ENCODE measurements at regions not wholly inside any gene's neighbourhood (a gene's known extent, or its start where the extent isn't known, plus 50 kb on each side); places are given as distances from the start of the nearest gene placed in this dataset.

DNA sequence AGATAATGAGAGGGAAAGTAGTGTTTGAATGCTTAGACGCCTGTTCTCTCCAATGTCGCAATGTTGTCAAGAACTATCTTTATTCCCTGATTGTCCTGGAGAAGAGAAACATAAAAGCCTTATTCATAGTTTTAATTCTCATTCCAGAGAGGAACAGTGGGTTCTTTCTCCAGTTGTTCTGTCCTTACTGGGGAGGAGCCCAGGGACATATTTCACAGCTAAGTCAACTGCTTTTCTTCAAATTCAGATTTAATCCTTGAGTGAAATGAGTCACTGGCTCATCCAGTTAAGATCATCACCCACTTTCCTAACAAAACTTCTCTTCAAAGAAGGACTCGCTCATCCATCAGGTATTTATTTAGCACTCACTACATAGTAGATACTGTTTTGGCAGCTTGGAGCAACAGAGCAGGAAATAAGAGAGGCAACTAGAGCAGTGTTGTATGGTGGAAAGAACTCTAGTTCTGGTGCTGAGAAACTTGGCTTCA lies 365.7 kb upstream of the USP24 start:
- in situ Hi-C loops (cut with HindIII; ENCODE audit: low sequenced_read_pairs): no loop called here

DNA sequence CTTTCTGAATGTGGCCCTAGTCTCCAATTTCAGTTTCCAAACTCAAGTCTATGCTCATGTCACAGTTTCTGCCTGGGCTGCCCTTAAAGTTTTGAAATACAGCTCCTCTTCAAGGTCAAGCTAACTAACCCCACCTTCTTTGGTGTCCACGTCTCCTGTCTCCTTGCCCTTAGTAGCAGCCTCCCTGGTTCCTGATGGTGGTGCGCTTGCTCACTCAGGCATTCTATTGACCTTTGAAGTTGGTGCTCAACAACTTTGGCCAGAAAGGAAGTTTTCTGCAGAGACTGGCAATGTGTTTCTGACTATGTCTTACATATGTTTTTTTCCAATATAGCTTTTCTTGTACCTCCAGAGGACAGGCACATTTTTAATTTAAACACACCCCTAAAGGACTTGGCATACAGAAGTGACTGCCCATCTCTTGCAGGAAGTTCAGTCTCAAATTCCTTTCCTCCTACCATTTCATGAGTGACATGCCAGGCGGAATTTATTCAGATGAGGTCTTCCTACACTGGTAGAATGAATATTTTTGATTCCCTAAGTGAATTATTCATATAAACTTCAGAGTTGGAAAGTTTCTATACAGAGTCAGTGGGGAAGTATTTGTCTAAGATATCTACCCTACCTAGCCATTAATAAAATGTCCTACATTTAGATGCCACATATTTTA lies 364.3 kb upstream of the USP24 start:
- in situ Hi-C loops (cut with HindIII; ENCODE audit: low sequenced_read_pairs): no loop called here

GRCh38 chr1:55578646-55579045 lies 363.5 kb upstream of the USP24 start:
- in situ Hi-C loops (cut with HindIII; ENCODE audit: low sequenced_read_pairs): no loop called here

- in situ Hi-C loops (cut with HindIII; ENCODE audit: low sequenced_read_pairs): no loop called here
Measured at GRCh38 chr1:55575571-55576279, 360.6 kb upstream of the USP24 start.

DNA sequence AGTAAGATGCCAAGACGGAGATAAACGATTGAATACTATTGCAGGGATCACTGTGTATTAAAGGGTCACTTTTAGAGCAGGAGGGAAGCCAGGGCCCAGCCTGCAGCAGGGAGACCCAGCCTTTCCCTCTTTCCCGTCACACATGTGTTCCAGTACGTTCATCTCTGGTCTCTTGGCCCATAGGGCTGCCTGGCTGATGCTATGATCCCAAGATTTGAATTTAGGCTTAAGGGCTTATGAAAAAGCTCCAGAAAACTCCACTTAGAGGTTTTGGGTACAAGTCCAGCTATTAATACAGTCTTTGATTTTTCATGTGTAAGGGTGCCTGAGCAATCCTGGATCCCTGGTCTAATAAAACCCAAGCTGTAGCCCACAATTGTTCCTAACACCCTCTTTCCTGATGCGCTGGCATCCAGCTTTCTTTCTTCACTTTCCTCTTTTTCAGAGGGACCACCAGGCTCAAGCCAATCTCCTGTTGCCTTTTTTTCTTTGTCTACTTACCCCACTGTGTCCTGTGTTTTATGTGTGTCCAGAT lies 359.6 kb upstream of the USP24 start:
- in situ Hi-C loops (cut with HindIII; ENCODE audit: low sequenced_read_pairs): no loop called here

- in situ Hi-C loops (cut with HindIII; ENCODE audit: low sequenced_read_pairs): no loop called here
Measured at GRCh38 chr1:55572878-55573734, 357.9 kb upstream of the USP24 start.

DNA sequence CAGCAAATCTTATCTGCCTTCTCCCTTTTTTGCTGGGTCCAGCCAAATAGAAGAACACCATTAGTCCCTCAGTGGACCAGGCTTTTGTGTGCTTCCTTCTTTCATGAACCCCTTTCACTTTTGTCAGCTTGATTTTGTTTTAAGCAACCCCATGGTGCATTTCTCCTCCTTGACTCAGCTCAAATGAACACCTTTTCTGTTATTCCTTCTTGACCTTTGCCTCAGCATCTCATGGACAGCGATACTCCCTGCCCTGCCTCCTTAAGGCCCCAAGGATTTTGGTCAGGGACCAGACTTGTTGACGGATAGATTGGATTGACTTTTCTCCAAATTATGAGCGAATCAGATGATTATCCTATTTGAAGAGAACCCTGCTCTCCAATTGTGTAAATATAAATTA lies 356.6 kb upstream of the USP24 start:
- in situ Hi-C loops (cut with HindIII; ENCODE audit: low sequenced_read_pairs): no loop called here

DNA sequence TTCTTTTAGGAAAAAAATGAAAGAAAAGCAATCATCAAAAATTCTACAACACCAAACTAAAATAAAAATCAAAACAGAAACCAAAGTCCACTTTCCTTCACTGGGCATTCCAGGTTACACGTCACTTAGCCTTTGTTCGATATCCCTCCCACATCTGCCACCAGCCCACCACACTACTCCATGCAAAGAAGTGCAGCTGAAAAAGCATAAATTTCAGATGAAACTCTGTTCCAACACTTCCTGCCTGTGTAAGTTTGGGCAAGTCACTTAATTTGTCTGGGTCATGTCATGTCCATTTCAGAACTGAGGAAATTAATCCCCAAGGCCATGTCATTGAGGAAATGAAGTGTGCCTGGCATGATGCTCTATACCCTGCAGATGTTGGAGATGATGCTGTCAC lies 354.3 kb upstream of the USP24 start:
- in situ Hi-C loops (cut with HindIII; ENCODE audit: low sequenced_read_pairs): no loop called here

DNA sequence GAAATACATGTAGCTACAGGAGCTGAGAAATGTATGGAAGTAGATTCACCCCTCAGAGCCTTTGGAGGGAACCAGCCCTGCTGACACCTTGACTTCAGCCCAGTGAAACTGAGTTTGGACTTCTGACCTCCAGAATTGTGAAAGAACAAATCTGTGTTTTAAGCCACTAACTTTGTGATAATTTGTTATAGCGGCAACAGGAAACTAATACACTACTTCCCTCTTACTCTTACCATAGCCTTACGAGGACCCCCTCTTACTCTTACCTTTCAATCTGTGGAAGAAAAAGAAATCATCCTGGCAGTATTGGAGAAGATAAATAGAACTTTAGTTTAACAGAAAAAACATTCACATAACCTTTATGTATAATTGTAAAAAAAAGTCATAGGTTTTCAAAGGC lies 353.6 kb upstream of the USP24 start:
- in situ Hi-C loops (cut with HindIII; ENCODE audit: low sequenced_read_pairs): no loop called here

- in situ Hi-C loops (cut with HindIII; ENCODE audit: low sequenced_read_pairs): no loop called here
Measured at GRCh38 chr1:55560266-55560665, 345.1 kb upstream of the USP24 start.

- in situ Hi-C loops (cut with HindIII; ENCODE audit: low sequenced_read_pairs): no loop called here
Measured at GRCh38 chr1:55559842-55560241, 344.7 kb upstream of the USP24 start.

DNA sequence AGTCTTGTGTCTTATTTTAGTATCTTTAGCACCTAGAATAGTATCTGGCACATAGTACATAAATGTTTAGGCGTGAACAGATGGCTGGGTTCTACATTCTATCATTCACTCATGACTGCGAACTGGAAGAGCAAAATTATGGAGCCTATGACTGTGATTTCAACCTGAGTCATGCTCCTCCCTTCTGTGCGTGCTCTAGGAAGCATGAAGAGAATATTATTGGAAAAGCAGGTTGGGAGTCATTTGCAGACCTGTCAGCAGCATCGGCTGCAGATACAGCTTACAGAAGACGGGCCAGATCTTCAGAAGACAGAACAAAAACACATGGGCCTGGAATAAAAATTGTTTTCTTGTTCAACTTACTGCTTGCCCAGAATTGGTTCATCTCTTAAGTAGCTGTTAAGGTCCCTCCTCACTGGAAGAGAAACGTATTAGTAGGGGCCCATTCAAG lies 344.0 kb upstream of the USP24 start:
- in situ Hi-C loops (cut with HindIII; ENCODE audit: low sequenced_read_pairs): no loop called here

DNA sequence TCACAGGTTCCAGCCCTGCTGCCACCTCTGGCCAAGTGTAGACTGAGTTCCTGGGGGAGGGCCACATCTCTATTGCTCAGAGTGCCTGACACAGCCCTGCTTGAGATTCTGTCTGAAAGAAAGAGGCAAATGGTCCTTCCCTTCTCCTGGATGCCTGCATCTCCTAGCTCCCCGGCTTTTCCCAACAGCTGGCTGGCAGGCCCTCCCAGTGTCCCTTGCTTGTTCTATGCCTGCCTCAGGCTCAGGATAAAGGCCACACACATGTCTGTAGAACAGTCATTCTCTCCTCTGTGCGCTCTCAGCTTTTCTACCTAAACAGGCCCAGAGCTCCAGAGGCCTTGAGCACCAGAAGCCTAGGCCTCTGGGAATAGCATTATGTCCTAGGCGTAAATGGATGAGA lies 343.4 kb upstream of the USP24 start:
- in situ Hi-C loops (cut with HindIII; ENCODE audit: low sequenced_read_pairs): no loop called here

GRCh38 chr1:55555956-55556725 lies 341.0 kb upstream of the USP24 start:
- in situ Hi-C loops (cut with HindIII; ENCODE audit: low sequenced_read_pairs): no loop called here

DNA sequence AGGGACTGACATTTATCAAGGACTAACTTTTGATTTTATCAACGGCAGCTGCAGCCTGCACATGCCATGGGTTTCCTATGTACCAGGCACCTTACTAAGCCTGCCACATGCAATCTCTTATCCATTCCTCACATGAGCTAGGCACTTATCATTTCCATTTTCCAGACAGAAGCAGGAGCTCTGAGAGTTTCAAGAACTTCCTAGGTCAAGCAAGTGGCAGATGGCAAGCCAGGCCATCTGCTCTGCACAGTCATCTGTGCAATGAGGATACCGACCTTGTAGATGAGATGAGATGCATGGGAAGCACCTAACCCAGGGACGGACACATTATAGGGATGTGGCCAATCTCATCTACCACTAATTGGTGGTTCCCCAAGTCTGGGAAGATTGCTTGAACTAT lies 339.4 kb upstream of the USP24 start:
- in situ Hi-C loops (cut with HindIII; ENCODE audit: low sequenced_read_pairs): no loop called here

DNA sequence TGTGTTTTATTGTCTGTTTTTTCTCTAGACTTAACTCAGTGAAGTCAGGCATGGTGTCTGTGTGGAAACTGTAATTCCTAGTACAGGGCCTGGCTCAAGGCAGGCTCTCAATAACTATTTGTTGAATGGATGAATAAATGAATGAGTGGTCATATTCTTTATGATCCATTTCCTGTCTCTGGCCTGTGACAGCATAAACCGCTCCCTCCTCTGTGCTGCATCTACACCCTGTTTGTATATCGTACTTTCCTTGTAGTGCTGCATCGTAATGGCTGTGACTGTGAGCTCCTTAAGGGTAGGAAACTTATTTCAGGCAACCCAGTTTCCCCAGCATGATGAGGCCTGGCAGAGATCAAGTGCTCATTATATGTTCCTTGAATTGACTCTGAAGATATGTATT lies 337.5 kb upstream of the USP24 start:
- in situ Hi-C loops (cut with HindIII; ENCODE audit: low sequenced_read_pairs): no loop called here

DNA sequence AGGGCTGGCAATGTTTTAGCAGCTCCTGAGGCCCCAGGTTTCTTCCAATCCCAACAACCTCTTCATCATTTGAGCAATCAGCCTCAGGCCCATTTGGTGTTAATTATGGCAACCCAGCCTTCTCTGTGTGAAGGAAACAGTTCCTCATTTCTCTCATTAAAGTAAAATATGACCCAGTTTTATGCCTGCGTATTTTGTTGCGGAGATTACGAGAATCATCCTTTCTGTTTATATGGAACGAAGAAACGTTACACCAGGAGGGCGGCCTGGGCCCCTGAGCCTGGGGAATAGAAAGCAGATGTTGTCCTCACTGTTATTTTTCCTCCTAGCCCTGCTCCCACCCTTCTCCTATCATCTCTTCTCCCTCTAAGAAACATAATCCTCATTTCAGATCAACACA lies 332.2 kb upstream of the USP24 start:
- in situ Hi-C loops (cut with HindIII; ENCODE audit: low sequenced_read_pairs): no loop called here

- in situ Hi-C loops (cut with HindIII; ENCODE audit: low sequenced_read_pairs): no loop called here
Measured at GRCh38 chr1:55546553-55546952, 331.4 kb upstream of the USP24 start.

- in situ Hi-C loops (cut with HindIII; ENCODE audit: low sequenced_read_pairs): no loop called here
Measured at GRCh38 chr1:55544826-55545225, 329.7 kb upstream of the USP24 start.

DNA sequence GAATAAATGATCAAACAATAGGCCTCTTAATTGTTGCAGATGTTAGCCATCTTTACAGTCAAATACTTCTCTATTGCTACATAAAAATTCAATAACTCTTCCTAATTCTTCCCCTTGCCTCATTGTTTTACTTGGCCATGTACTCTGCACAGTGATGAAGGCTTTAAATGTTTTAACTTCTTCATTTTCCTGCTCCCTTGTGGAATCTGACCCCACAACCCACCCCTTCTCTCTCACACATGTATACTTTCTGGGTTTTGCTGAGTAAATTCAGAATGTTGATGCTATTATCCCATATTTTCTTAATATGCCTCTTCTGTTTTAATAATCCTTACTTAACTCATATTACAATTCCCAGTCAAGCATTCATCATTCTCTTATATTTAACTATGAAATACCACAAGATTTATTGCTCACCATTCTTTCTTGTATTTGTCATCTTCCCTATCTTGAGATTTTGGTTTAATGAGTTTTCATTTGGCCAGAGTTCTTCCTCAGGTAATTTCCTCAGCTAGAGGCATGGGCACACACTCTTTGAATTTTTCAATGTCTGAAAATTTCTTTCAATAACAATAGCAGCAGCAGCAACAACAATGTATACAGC lies 327.8 kb upstream of the USP24 start:
- in situ Hi-C loops (cut with HindIII; ENCODE audit: low sequenced_read_pairs): no loop called here

Measured in endothelial cell of hepatic sinusoid (primary cell).